ENCODE measurements at regions not wholly inside any gene's neighbourhood (a gene's known extent, or its start where the extent isn't known, plus 50 kb on each side); places are given as distances from the start of the nearest gene placed in this dataset.
A peak's percentile ranks its signal among the peaks of the same experiment; 100 is the strongest.

- 83% methylated on average over 10 of the region's 10 CpGs for WGBS (ENCODE audit: missing lambda C conversion rate)
- DNase-seq (ENCODE audit: low read depth in 1 of 2, low spot score in 1 of 2) = no peak
- Histone ChIP-seq H3K9me3 (no peaks in the 10 kb centered on the region), H3K4me2 (no peak overlapping the region), H3K4me1 (no peaks in the 10 kb centered on the region), H3K4me3 (no peak overlapping the region), H3K27ac (no peak overlapping the region)
- no peak for FAIRE-seq
- no peak for ATAC-seq
- CTCF ChIA-PET = no interaction called here
- POLR2A ChIA-PET = no interaction called here
- TF ChIP-seq HMGXB4 (CRISPR knock-in tag; IDR thresholded peaks at IDR 0.05; ENCODE audit: borderline replicate concordance) (no peak), HEYL (CRISPR knock-in tag; IDR thresholded peaks at IDR 0.05) (no peak)
These were observed 275.2 kb downstream of the TRIML1 start for GRCh38 chr4:188414441-188414840.

DNA sequence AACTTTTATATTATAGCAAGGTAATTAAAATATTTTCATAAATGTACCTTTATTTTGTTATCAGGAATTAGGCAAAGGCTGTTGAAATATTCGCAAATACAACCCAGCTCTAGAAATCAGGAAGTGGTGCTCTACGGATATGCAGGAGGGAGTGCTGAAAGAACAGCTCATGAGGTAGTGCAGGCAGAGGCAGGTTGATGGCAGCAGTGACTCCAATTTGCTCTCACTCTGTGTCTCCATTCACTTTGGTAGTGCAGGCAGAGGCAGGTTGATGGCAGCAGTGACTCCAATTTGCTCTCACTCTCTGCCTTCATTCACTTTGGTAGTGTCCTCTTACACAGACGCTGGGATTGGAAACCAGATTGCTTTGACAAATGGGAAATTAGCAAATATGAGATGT is 277.9 kb downstream of the TRIML1 start:
- H3K9me3 ChIP-seq = no peaks in the 10 kb centered on the region; the same call in 2 of the 3 replicates
- FAIRE-seq (no peak), ATAC-seq (peak in 1 of 2 experiments; percentile 58; a peak in 2 of 6 replicates), DNase-seq (ENCODE audit: low read depth in 1 of 2, low spot score in 1 of 2) (peak in 1 of 2 experiments; percentile 44)
- H3K4me1 ChIP-seq = no peaks in the 10 kb centered on the region
- H3K4me2 ChIP-seq = no peak overlapping the region
- H3K27ac ChIP-seq = no peak overlapping the region
- TF ChIP-seq, protein P1, sequence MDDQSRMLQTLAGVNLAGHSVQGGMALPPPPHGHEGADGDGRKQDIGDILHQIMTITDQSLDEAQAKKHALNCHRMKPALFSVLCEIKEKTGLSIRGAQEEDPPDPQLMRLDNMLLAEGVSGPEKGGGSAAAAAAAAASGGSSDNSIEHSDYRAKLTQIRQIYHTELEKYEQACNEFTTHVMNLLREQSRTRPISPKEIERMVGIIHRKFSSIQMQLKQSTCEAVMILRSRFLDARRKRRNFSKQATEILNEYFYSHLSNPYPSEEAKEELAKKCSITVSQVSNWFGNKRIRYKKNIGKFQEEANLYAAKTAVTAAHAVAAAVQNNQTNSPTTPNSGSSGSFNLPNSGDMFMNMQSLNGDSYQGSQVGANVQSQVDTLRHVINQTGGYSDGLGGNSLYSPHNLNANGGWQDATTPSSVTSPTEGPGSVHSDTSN (IDR thresholded peaks at IDR 0.05) = no peak
- TF ChIP-seq, protein P2, sequence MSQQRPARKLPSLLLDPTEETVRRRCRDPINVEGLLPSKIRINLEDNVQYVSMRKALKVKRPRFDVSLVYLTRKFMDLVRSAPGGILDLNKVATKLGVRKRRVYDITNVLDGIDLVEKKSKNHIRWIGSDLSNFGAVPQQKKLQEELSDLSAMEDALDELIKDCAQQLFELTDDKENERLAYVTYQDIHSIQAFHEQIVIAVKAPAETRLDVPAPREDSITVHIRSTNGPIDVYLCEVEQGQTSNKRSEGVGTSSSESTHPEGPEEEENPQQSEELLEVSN (IDR thresholded peaks at IDR 0.05; ENCODE audit: borderline replicate concordance, low read depth) = no peak
- peak; percentile 72 for TF ChIP-seq REST (IDR thresholded peaks at IDR 0.05)
- peak; percentile 68; the same call in 1 of the 2 replicates for TF ChIP-seq EHMT2 (IDR thresholded peaks at IDR 0.05; ENCODE audit: low read depth)
- TF ChIP-seq POLR2A (IDR thresholded peaks at IDR 0.05; ENCODE audit: low read length) = no peak
- TF ChIP-seq NFE2L2 (conservative IDR thresholded peaks at IDR 0.05; ENCODE audit: low read length) = no peak
- TF ChIP-seq, protein P3, sequence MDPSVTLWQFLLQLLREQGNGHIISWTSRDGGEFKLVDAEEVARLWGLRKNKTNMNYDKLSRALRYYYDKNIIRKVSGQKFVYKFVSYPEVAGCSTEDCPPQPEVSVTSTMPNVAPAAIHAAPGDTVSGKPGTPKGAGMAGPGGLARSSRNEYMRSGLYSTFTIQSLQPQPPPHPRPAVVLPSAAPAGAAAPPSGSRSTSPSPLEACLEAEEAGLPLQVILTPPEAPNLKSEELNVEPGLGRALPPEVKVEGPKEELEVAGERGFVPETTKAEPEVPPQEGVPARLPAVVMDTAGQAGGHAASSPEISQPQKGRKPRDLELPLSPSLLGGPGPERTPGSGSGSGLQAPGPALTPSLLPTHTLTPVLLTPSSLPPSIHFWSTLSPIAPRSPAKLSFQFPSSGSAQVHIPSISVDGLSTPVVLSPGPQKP (IDR thresholded peaks at IDR 0.05; ENCODE audit: low read depth, low read length) = no peak
- TF ChIP-seq RFX5 (IDR thresholded peaks at IDR 0.05) = no peak
- 78% methylated on average over 3 of the region's 3 CpGs for WGBS (ENCODE audit: missing lambda C conversion rate)
- CTCF ChIA-PET = no interaction called here
- no peak overlapping the region for H3K4me3 ChIP-seq
- POLR2A ChIA-PET = no interaction called here

DNA sequence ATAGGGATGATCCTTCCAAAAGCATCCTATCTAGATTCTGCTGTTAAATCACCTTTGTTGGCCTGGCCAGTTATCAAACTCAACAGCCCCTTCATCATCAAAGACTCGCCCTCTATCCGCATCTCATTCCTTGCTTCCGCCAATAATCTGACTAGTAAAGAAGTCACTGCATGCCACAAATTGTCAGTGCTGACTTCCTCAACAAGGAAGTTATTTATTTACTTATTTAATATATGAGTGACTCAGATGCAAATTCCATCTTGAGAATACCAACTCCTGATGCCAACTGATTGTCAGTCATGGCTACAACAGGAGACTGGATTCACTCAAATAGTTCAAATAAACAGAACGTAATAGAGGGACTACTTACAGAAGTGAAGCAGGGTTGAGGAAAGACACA is 283.8 kb downstream of the TRIML1 start:
- 6% methylated on average over 4 of the region's 4 CpGs for WGBS (ENCODE audit: missing lambda C conversion rate)
- POLR2A ChIA-PET = no interaction called here
- no peaks in the 10 kb centered on the region; the same call in 2 of the 3 replicates for H3K9me3 ChIP-seq
- ATAC-seq (peak; percentile 74 to 92), DNase-seq (ENCODE audit: low read depth in 1 of 2, low spot score in 1 of 2) (peak; percentile 33 to 89), FAIRE-seq (peak; percentile 36)
- peak overlapping the region; percentile 75 to 81 for H3K27ac ChIP-seq
- H3K4me3 ChIP-seq = no peak overlapping the region
- CTCF ChIA-PET = no interaction called here
- H3K4me2 ChIP-seq = peak overlapping the region; percentile 75
- peaks cover 19% of the 10 kb centered on the region; the same call in 2 of the 3 replicates for H3K4me1 ChIP-seq
- TF ChIP-seq, protein P3 (IDR thresholded peaks at IDR 0.05; ENCODE audit: low read depth, low read length) = no peak
- no peak for TF ChIP-seq HEYL (CRISPR knock-in tag; IDR thresholded peaks at IDR 0.05)
- no peak for TF ChIP-seq USF2 (IDR thresholded peaks at IDR 0.05)
- no peak for TF ChIP-seq TFCP2L1 (CRISPR knock-in tag; IDR thresholded peaks at IDR 0.05)
- peak; percentile 66; the same call in 1 of the 2 replicates for TF ChIP-seq GATA3 (IDR thresholded peaks at IDR 0.05; ENCODE audit: borderline replicate concordance)
- TF ChIP-seq ZNF302 (CRISPR knock-in tag; IDR thresholded peaks at IDR 0.05) = no peak
- TF ChIP-seq PHF8 (IDR thresholded peaks at IDR 0.05; ENCODE audit: borderline replicate concordance, low read depth) = no peak
- no peak for TF ChIP-seq FOSB (CRISPR knock-in tag; IDR thresholded peaks at IDR 0.05)
- TF ChIP-seq HDAC2 (IDR thresholded peaks at IDR 0.05) = no peak
- 0 out of 2 replicates have a peak, but pooled peaks have one; percentile 45 for TF ChIP-seq HOXB5 (CRISPR knock-in tag; IDR thresholded peaks at IDR 0.05)
- TF ChIP-seq ESRRA (IDR thresholded peaks at IDR 0.05; ENCODE audit: borderline replicate concordance, low read length) = no peak
- no peak for TF ChIP-seq RAD21 (conservative IDR thresholded peaks at IDR 0.05 in 1 of 2, IDR thresholded peaks at IDR 0.05 in 1 of 2)
- no peak for TF ChIP-seq KDM1A (IDR thresholded peaks at IDR 0.05; ENCODE audit: low read depth)
- peak; percentile 57 for TF ChIP-seq JUNB (IDR thresholded peaks at IDR 0.05)
- no peak for TF ChIP-seq RCOR1 (IDR thresholded peaks at IDR 0.05; ENCODE audit: low read depth, low read length)
- peak; percentile 19 to 28; a peak in 2 of 5 replicates for TF ChIP-seq EP300 (IDR thresholded peaks at IDR 0.05)

Data from A549 (cell line).